Muscle layer of duodenum (tissue), 2 donors: ENCODE measurements at regions not wholly inside any gene's neighbourhood (a gene's known extent, or its start where the extent isn't known, plus 50 kb on each side); places are given as distances from the start of the nearest gene placed in this dataset.

Experiments
- H3K27ac ChIP-seq: one replicate; pipeline ENCODE4 v1.7.0; 2013; ENCODE audit warnings: mild to moderate bottlenecking, low read length
- H3K27me3 ChIP-seq: one replicate; pipeline ENCODE4 v1.7.0; 2013; ENCODE audit warnings: low read depth, mild to moderate bottlenecking, control low read depth, low read length
- H3K36me3 ChIP-seq, 2 donors: one replicate each; pipeline ENCODE4 v1.7.0; 2013; ENCODE audit warnings: low read length in 2 of 2, control low read depth in 1 of 2, mild to moderate bottlenecking in 1 of 2; ENCODE audit not compliant: insufficient read depth in 2 of 2, control insufficient read depth in 1 of 2
- H3K4me1 ChIP-seq, 2 donors: one replicate each; pipeline ENCODE4 v1.7.0; 2013; ENCODE audit warnings: low read length in 2 of 2, mild to moderate bottlenecking in 2 of 2, control low read depth in 1 of 2, moderate library complexity in 1 of 2; ENCODE audit not compliant: insufficient read depth in 2 of 2, control insufficient read depth in 1 of 2
- H3K4me3 ChIP-seq, 2 donors: one replicate each; pipeline ENCODE4 v1.7.0; 2013; ENCODE audit warnings: low read length in 2 of 2, low read depth in 1 of 2, mild to moderate bottlenecking in 1 of 2
- H3K9me3 ChIP-seq, 2 donors: one replicate each; pipeline ENCODE4 v1.7.0; 2013; ENCODE audit warnings: low read length in 2 of 2, control low read depth in 1 of 2, mild to moderate bottlenecking in 1 of 2; ENCODE audit not compliant: control insufficient read depth in 1 of 2
- donor health status: healthy.

- H3K9me3 ChIP-seq: no peaks in the 10 kb centered on the region
- H3K27ac ChIP-seq: no peak overlapping the region
- no peaks in the 10 kb centered on the region for H3K4me1 ChIP-seq
- no peak overlapping the region for H3K4me3 ChIP-seq
- no peaks in the 10 kb centered on the region for H3K36me3 ChIP-seq
- no peaks in the 10 kb centered on the region for H3K27me3 ChIP-seq
Measured at GRCh38 chr10:9285690-9286089, 1231.2 kb downstream of the GATA3 start.

GRCh38 chr10:9289811-9290210 is 1235.3 kb downstream of the GATA3 start:
- no peak overlapping the region for H3K4me3 ChIP-seq
- no peak overlapping the region for H3K27ac ChIP-seq
- H3K27me3 ChIP-seq: no peaks in the 10 kb centered on the region
- H3K4me1 ChIP-seq: no peaks in the 10 kb centered on the region
- no peaks in the 10 kb centered on the region for H3K9me3 ChIP-seq
- H3K36me3 ChIP-seq: no peaks in the 10 kb centered on the region

GRCh38 chr10:9291081-9291480 is 1236.6 kb downstream of the GATA3 start:
- no peaks in the 10 kb centered on the region for H3K9me3 ChIP-seq
- H3K4me3 ChIP-seq: no peak overlapping the region
- no peaks in the 10 kb centered on the region for H3K27me3 ChIP-seq
- H3K4me1 ChIP-seq: no peaks in the 10 kb centered on the region
- no peak overlapping the region for H3K27ac ChIP-seq
- H3K36me3 ChIP-seq: no peaks in the 10 kb centered on the region

- H3K27me3 ChIP-seq: no peaks in the 10 kb centered on the region
- H3K4me1 ChIP-seq: no peaks in the 10 kb centered on the region
- H3K27ac ChIP-seq: no peak overlapping the region
- H3K4me3 ChIP-seq: no peak overlapping the region
- no peaks in the 10 kb centered on the region for H3K9me3 ChIP-seq
- H3K36me3 ChIP-seq: no peaks in the 10 kb centered on the region
Measured at GRCh38 chr10:9294132-9294663, 1239.7 kb downstream of the GATA3 start.

GRCh38 chr10:9294865-9295264 is 1240.4 kb downstream of the GATA3 start:
- H3K9me3 ChIP-seq: no peaks in the 10 kb centered on the region
- no peaks in the 10 kb centered on the region for H3K4me1 ChIP-seq
- H3K36me3 ChIP-seq: no peaks in the 10 kb centered on the region
- H3K27me3 ChIP-seq: no peaks in the 10 kb centered on the region
- no peak overlapping the region for H3K27ac ChIP-seq
- no peak overlapping the region for H3K4me3 ChIP-seq

GRCh38 chr10:9296190-9296589 is 1241.7 kb downstream of the GATA3 start:
- Histone ChIP-seq H3K9me3 (no peaks in the 10 kb centered on the region), H3K36me3 (no peaks in the 10 kb centered on the region), H3K4me3 (no peak overlapping the region), H3K27me3 (no peaks in the 10 kb centered on the region), H3K27ac (no peak overlapping the region), H3K4me1 (no peaks in the 10 kb centered on the region)

- Histone ChIP-seq H3K27me3 (no peaks in the 10 kb centered on the region), H3K9me3 (no peaks in the 10 kb centered on the region), H3K27ac (no peak overlapping the region), H3K36me3 (no peaks in the 10 kb centered on the region), H3K4me1 (no peaks in the 10 kb centered on the region), H3K4me3 (no peak overlapping the region)
Measured at GRCh38 chr10:9297580-9297979, 1243.1 kb downstream of the GATA3 start.

- no peak overlapping the region for H3K27ac ChIP-seq
- H3K36me3 ChIP-seq: no peaks in the 10 kb centered on the region
- H3K9me3 ChIP-seq: no peaks in the 10 kb centered on the region
- no peaks in the 10 kb centered on the region for H3K27me3 ChIP-seq
- no peak overlapping the region for H3K4me3 ChIP-seq
- no peaks in the 10 kb centered on the region for H3K4me1 ChIP-seq
Measured at GRCh38 chr10:9299966-9300365, 1245.5 kb downstream of the GATA3 start.

GRCh38 chr10:9301148-9301547 is 1246.7 kb downstream of the GATA3 start:
- Histone ChIP-seq H3K27ac (no peak overlapping the region), H3K4me1 (no peaks in the 10 kb centered on the region), H3K4me3 (no peak overlapping the region), H3K9me3 (no peaks in the 10 kb centered on the region), H3K27me3 (no peaks in the 10 kb centered on the region), H3K36me3 (no peaks in the 10 kb centered on the region)

GRCh38 chr10:9301554-9301953 is 1247.1 kb downstream of the GATA3 start:
- H3K4me1 ChIP-seq: no peaks in the 10 kb centered on the region
- H3K27ac ChIP-seq: no peak overlapping the region
- no peaks in the 10 kb centered on the region for H3K36me3 ChIP-seq
- H3K4me3 ChIP-seq: no peak overlapping the region
- H3K9me3 ChIP-seq: no peaks in the 10 kb centered on the region
- H3K27me3 ChIP-seq: no peaks in the 10 kb centered on the region

- no peak overlapping the region for H3K27ac ChIP-seq
- H3K4me1 ChIP-seq: no peaks in the 10 kb centered on the region
- no peaks in the 10 kb centered on the region for H3K9me3 ChIP-seq
- H3K27me3 ChIP-seq: no peaks in the 10 kb centered on the region
- no peak overlapping the region for H3K4me3 ChIP-seq
- H3K36me3 ChIP-seq: no peaks in the 10 kb centered on the region
Measured at GRCh38 chr10:9302140-9302746, 1247.8 kb downstream of the GATA3 start.

- no peaks in the 10 kb centered on the region for H3K27me3 ChIP-seq
- H3K27ac ChIP-seq: no peak overlapping the region
- no peaks in the 10 kb centered on the region for H3K9me3 ChIP-seq
- no peaks in the 10 kb centered on the region for H3K4me1 ChIP-seq
- no peaks in the 10 kb centered on the region for H3K36me3 ChIP-seq
- H3K4me3 ChIP-seq: no peak overlapping the region
Measured at GRCh38 chr10:9305018-9305655, 1250.6 kb downstream of the GATA3 start.
